Osteocyte (in vitro differentiated cells): ENCODE measurements at regions not wholly inside any gene's neighbourhood (a gene's known extent, or its start where the extent isn't known, plus 50 kb on each side); places are given as distances from the start of the nearest gene placed in this dataset.

Experiments
- DNase-seq: peaks from one replicate; pipeline ENCODE4 v3.0.0; 2021; ENCODE audit warnings: mixed read lengths; ENCODE audit not compliant: unreplicated experiment; ENCODE audit errors: extremely low spot score
- H3K27ac Mint-ChIP-seq: one replicate; pipeline ENCODE4 v1.8.0; 2021; ENCODE audit warnings: mild to moderate bottlenecking, mixed read lengths; ENCODE audit not compliant: unreplicated experiment
- H3K27me3 Mint-ChIP-seq: one replicate; pipeline ENCODE4 v1.8.0; 2021; ENCODE audit warnings: mixed read lengths; ENCODE audit not compliant: unreplicated experiment
- H3K36me3 Mint-ChIP-seq: one replicate; pipeline ENCODE4 v1.8.0; 2021; ENCODE audit warnings: mixed read lengths; ENCODE audit not compliant: unreplicated experiment
- H3K4me1 Mint-ChIP-seq: one replicate; pipeline ENCODE4 v1.8.0; 2021; ENCODE audit warnings: mixed read lengths; ENCODE audit not compliant: unreplicated experiment
- H3K4me3 Mint-ChIP-seq: one replicate; pipeline ENCODE4 v1.8.0; 2021; ENCODE audit warnings: mild to moderate bottlenecking, moderate library complexity, mixed read lengths; ENCODE audit not compliant: unreplicated experiment
- H3K9me3 Mint-ChIP-seq: one replicate; pipeline ENCODE4 v1.8.0; 2021; ENCODE audit warnings: mixed read lengths; ENCODE audit not compliant: unreplicated experiment
- CTCF ChIP-seq: fragments of 200-600 bp; sonication (generic); IDR thresholded peaks from 2 replicates; pipeline ENCODE4 v1.5.0; 2021; ENCODE audit warnings: antibody characterized with exemption, mild to moderate bottlenecking, moderate library complexity

- DNase-seq: no peak
- H3K9me3 Mint-ChIP-seq: no peaks in the 10 kb centered on the region
- peaks cover 9% of the 10 kb centered on the region for H3K27me3 Mint-ChIP-seq
- H3K27ac Mint-ChIP-seq: no peak overlapping the region
- H3K4me1 Mint-ChIP-seq: no peaks in the 10 kb centered on the region
- H3K36me3 Mint-ChIP-seq: no peaks in the 10 kb centered on the region
- no peak overlapping the region for H3K4me3 Mint-ChIP-seq
- TF ChIP-seq CTCF: no peak
These were observed 53.4 kb upstream of the ATP8A1 start for GRCh38 chr4:42710329-42710728.

- Mint-ChIP-seq H3K36me3 (no peaks in the 10 kb centered on the region), H3K4me3 (no peak overlapping the region), H3K4me1 (no peaks in the 10 kb centered on the region), H3K27ac (no peak overlapping the region), H3K9me3 (no peaks in the 10 kb centered on the region), H3K27me3 (peaks cover 9% of the 10 kb centered on the region)
- TF ChIP-seq CTCF: no peak
- no peak for DNase-seq
These were observed 52.6 kb upstream of the ATP8A1 start for GRCh38 chr4:42709392-42710065.

GRCh38 chr4:42708625-42709024 is 51.7 kb upstream of the ATP8A1 start:
- TF ChIP-seq CTCF: no peak
- Mint-ChIP-seq H3K36me3 (no peaks in the 10 kb centered on the region), H3K4me1 (no peaks in the 10 kb centered on the region), H3K4me3 (no peak overlapping the region), H3K27me3 (peaks cover 9% of the 10 kb centered on the region), H3K27ac (no peak overlapping the region), H3K9me3 (no peaks in the 10 kb centered on the region)
- DNase-seq: no peak
